GM04503 (cell line): ENCODE measurements at regions not wholly inside any gene's neighbourhood (a gene's known extent, or its start where the extent isn't known, plus 50 kb on each side); places are given as distances from the start of the nearest gene placed in this dataset.

Experiments
- DNase-seq: peaks from one replicate; pipeline ENCODE4 v3.0.0-alpha.2; 2012; ENCODE audit warnings: low read depth

DNA sequence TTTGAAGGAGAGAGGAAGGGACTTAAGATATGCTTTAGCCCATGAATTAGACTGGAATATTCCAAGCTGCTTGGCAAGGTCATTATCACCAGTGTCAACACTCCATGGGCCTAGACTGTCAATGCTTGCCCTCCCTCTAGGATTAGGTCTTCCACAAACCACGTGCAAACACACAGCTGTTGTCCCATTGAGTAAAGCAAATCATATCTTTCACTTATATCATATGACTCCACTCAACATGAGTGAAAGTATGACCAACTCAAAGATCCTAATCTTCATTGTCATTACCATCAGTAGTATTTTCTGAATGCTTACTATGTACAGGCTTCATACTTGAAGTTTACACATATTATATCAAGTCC is 57.0 kb upstream of the GRAMD2B start:
- no peak for DNase-seq

DNA sequence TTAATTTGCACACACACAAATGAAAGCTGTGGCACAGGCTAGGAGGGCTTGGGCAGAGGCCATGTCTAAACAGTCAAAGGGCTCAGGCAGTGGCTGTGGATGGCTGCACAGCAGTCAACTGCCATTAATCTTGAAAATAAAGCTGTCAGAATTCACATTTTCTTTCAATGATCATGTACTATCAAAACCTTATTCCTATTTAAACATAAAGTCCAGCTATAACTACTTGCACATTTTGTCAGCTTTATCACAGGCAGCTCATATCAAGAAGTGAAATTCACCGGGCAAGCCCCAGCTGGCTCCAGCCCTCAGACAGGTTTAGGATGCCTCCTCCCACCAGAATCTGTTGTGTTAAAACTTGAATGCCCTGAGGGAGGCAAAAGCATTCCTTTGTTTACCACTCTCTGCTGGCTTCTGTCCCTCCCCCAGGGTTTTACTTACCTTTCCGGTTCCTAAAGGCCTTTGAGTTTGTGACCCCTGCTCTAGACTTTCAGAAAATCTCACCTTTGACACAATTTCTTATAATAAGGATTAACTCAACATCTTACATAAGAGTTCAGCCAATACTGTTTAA is 54.9 kb upstream of the GRAMD2B start:
- DNase-seq, result no peak

DNA sequence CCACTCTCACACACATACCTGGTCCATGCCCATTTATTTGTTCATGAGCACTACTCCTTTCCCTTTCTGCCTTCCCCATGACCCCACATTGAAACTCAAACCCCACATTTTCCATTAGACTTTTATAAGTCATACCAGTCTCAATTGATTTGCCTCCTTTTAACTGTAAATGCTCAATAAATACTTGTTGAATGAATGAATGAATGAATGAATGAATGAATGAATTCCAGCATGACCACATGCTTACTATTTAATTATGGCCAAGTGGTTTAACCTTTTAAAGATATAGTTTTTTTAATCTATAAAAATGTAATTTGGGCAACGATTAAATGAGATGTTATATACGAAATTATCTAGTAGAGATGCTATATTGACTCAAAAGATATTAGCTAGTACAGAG is 54.1 kb upstream of the GRAMD2B start:
- no peak for DNase-seq

DNA sequence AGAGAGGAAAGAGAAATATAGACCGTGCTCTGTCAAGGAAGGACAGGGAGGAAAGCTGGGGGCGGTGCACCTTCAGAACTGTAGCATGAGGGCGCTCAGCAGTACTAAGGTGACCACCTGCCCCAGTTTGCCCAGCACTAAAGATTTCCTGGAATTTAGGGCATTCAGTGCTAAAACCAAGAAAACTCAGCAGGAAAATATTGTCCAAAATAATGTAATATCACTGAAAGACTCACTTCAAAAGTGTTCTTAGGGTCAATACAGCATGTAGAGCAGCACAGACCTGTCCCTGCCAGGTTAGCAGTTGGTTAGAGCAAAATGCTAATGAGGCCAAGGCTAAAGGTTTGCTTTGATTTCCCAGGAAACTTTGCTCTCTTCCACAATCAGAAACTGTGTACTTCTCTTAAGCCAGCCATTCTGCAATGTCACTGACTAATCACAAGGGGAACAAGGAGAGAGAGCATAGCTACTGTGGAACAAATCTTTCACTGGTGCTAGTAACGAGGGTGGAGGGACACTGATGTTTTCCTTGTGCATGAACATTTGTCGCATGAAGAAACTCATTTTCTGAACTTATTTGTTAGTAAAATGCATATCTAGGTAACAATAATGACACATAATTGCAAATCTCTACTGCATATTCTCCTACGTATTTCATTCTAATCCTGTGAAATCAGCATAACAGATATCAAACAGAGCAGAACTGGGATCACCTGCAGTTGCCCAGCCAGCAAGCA is 53.0 kb upstream of the GRAMD2B start:
- DNase-seq, result no peak

DNA sequence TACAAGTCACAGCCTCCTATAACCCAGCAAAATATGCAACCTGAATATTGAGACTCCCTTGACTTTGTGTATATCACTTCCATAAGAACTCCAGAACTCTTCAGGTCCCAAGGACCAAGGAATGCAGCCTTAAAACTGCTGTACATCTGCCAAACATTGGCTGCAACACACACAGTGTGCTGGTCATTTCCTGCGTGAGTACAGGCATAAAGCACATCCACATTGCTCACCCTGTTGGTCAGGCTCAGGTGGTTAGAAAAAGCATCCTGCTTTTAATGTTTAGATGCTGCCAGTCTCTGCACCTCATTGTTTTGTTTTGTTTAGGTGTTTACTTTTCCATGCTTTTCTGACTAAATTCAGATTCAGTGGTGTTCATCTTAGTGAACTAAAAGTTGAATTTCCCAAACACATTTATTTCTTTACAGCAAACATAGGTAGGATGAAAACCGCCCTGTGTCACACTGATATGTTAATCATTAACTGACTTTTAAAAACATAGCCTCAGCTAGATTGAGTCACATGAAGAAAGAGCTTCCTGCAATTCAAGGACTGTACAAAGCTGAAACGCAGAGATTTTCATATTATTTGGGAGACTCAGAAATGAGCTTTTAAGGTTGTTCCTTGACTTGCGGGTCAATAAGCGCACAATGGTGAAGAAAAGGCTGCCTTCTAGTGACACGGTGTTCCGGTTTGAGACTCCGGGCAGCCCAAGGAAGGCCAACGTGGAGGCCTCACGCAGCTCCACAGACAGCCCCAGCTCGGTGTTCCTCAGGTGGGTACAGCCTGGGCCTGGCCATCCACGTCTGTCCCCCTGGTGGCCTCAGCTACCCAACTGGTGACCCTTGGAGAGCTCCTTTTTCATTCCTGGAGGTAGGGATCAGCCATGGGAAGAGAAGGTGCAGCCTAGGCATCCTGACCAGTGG is 52.2 kb upstream of the GRAMD2B start:
- no peak for DNase-seq

DNA sequence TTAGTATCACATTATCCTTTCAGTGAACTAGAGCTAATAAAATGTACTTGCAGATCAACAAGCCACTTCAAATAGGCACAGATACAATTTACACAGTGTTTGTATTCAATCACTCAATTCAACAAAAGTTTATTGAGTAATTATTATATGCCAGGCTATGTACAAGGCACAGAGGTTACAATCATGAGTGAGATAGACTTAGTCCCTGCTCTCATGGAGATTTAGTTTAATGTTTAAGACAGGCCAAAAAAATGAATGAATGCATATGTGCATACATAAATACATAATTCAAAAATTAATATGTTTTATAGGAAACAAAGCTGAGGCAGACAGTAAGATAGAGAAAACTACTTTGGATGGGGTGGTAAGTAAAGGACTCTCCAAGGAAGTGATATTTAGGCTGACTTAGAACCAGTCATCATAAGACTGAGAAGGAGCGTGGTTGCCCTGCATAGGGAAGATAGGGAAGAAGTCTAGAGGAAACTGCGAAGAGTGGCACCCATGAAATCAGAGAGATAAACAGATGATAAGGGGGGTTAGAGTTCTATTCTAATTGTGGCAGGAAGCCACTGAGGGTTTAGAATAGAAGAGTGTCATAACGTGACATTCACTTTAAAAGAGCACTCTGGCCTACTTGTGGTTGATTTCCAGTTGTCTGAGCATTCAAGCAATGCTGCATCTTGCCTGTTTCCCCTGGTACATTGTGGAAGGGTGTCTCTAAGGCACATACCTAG is 49.7 kb upstream of the GRAMD2B start:
- no peak for DNase-seq
